Ishikawa (cell line): ENCODE measurements at regions not wholly inside any gene's neighbourhood (a gene's known extent, or its start where the extent isn't known, plus 50 kb on each side); places are given as distances from the start of the nearest gene placed in this dataset.

Source experiments
- CEBPB ChIP-seq: IDR thresholded peaks from 2 replicates; pipeline ENCODE4 v1.6.1; 2012
- CREB1 ChIP-seq: IDR thresholded peaks from 2 replicates; pipeline ENCODE4 v1.6.1; 2012; ENCODE audit warnings: low read depth
- EGR1 ChIP-seq: IDR thresholded peaks from 2 replicates; pipeline ENCODE4 v1.6.1; 2012
- EP300 ChIP-seq: IDR thresholded peaks from 2 replicates; pipeline ENCODE4 v1.6.1; 2012; ENCODE audit warnings: borderline replicate concordance
- FOXM1 ChIP-seq: IDR thresholded peaks from 2 replicates; pipeline ENCODE4 v1.6.1; 2012; ENCODE audit warnings: low read depth, borderline replicate concordance
- NFIC ChIP-seq: IDR thresholded peaks from 2 replicates; pipeline ENCODE4 v1.6.1; 2012
- RAD21 ChIP-seq: IDR thresholded peaks from 2 replicates; pipeline ENCODE4 v1.6.1; 2012; ENCODE audit warnings: low read depth
- TAF1 ChIP-seq: IDR thresholded peaks from 2 replicates; pipeline ENCODE4 v1.6.1; 2012; ENCODE audit warnings: low read depth, mild to moderate bottlenecking
- YY1 ChIP-seq: IDR thresholded peaks from 2 replicates; pipeline ENCODE4 v1.6.1; 2012; ENCODE audit warnings: low read depth
- TF ChIP-seq, protein P1 (sequence below): IDR thresholded peaks from 2 replicates; pipeline ENCODE4 v1.6.1; 2012
- TF ChIP-seq, protein P2 (sequence below): IDR thresholded peaks from 2 replicates; pipeline ENCODE4 v1.6.1; 2012

DNA sequence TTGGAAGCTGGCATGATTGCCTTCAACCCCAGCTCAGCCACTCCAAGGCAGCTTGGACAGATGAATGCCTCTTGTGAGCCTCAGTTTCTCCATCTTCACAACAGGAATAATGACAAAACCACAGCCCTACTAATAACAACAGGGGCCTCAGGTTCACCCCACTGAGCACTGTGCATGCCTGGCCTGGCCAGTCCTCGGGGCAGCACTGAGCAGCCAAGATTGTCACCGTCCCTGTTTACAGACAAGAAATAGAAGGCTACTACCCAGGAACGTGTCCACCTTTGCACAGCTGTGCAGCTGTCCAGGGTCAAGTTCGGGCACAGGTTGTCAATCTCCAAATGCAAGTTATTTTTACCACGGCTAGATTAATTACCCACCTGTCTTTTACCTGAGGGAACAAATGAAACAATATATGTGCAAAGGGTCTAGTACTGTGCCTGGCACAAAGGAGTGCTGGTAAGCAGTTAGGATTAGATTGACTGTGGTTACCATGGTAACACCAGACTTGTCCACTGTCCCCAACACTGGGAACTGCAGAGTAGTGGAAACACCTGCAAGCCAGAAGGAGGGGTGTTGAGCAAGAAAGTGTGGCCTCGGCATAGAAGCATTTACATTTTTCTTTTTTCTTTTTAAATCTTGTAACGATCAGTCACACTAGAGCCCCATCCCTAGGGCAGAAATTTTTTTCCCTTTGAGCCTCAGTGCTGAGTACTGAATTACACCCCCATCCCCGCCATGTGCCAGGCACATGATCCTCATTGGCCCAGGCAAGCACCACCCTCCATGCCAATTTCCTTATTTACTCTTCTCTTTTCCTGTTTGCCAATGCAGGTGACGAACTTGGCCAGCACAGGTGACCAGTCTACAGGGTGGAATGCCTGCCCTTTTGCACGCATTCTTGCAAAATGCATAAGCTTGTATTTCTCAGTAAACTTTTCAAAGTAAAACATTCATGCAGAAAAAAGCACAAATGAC is 66.3 kb upstream of the SLC6A6 start:
- TF ChIP-seq, protein P1, sequence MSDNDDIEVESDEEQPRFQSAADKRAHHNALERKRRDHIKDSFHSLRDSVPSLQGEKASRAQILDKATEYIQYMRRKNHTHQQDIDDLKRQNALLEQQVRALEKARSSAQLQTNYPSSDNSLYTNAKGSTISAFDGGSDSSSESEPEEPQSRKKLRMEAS, result peak; percentile 67
- TF ChIP-seq CEBPB, result no peak
- no peak for TF ChIP-seq CREB1
- TF ChIP-seq NFIC, result no peak
- no peak for TF ChIP-seq TAF1
- TF ChIP-seq FOXM1, result no peak
- no peak for TF ChIP-seq RAD21
- no peak for TF ChIP-seq EGR1
- TF ChIP-seq, protein P2, sequence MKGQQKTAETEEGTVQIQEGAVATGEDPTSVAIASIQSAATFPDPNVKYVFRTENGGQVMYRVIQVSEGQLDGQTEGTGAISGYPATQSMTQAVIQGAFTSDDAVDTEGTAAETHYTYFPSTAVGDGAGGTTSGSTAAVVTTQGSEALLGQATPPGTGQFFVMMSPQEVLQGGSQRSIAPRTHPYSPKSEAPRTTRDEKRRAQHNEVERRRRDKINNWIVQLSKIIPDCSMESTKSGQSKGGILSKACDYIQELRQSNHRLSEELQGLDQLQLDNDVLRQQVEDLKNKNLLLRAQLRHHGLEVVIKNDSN, result 0 out of 2 replicates have a peak, but pooled peaks have one; percentile 32
- TF ChIP-seq YY1, result no peak
- TF ChIP-seq EP300, result no peak
